Sigmoid colon (tissue), 6 donors: ENCODE measurements at regions not wholly inside any gene's neighbourhood (a gene's known extent, or its start where the extent isn't known, plus 50 kb on each side); places are given as distances from the start of the nearest gene placed in this dataset.

ENCODE experiments used
- DNase-seq: peaks from one replicate; pipeline ENCODE4 v3.0.0-alpha.2; 2019
- H3K27ac ChIP-seq, 4 donors: fragments of 200-600 bp; sonication (generic); one replicate each; pipeline ENCODE4 v1.5.1; 2016 to 2019; ENCODE audit warnings: mild to moderate bottlenecking in 1 of 4
- H3K27me3 ChIP-seq, 3 donors: fragments of 200-600 bp; sonication (generic); one replicate each; pipeline ENCODE4 v1.5.1; 2019; ENCODE audit warnings: mild to moderate bottlenecking in 1 of 3
- H3K36me3 ChIP-seq, 4 donors: fragments of 200-600 bp; sonication (generic); one replicate each; pipeline ENCODE4 v1.5.1; 2016 to 2019
- H3K4me1 ChIP-seq, 4 donors: fragments of 200-600 bp; sonication (generic); one replicate each; pipeline ENCODE4 v1.5.1; 2017 to 2019
- H3K4me3 ChIP-seq, 4 donors: fragments of 200-600 bp; sonication (generic); one replicate each; pipeline ENCODE4 v1.5.1; 2017 to 2019; ENCODE audit warnings: mild to moderate bottlenecking in 2 of 4, moderate library complexity in 1 of 4
- H3K9me3 ChIP-seq, 4 donors: fragments of 200-600 bp in 3 of 4; sonication (generic) in 3 of 4; one replicate each; pipeline versions ENCODE4 v1.5.1 to v1.6.1; 2013 to 2019
- CTCF ChIP-seq, 4 experiments: fragments of 450-650 bp in 3 of 4; fragments of 200-600 bp in 1 of 4; IDR thresholded peaks; one replicate each; pipeline ENCODE4 v1.5.1; 2016 to 2019; ENCODE audit warnings: antibody characterized with exemption in 4 of 4, mild to moderate bottlenecking in 3 of 4, moderate library complexity in 2 of 4
- EP300 ChIP-seq, 4 donors: sonication (generic); formaldehyde crosslinking; IDR thresholded peaks; one replicate each; pipeline ENCODE4 v1.6.1; 2017; ENCODE audit warnings: antibody characterized with exemption in 4 of 4
- POLR2A ChIP-seq, 2 donors: fragments of 450-650 bp; IDR thresholded peaks; one replicate each; pipeline ENCODE4 v1.6.1; 2016; ENCODE audit warnings: antibody characterized with exemption in 2 of 2, mild to moderate bottlenecking in 2 of 2, moderate library complexity in 2 of 2
- POLR2AphosphoS5 ChIP-seq, 4 donors: sonication (generic); formaldehyde crosslinking; IDR thresholded peaks; one replicate each; pipeline ENCODE4 v1.6.1; 2017; ENCODE audit warnings: antibody characterized with exemption in 4 of 4
- WGBS, 2 donors: extraction: QIAGEN DNeasy Blood & Tissue Kit; methylation state at CpG; one replicate each; pipeline ENCODE4 v1.1.7; 2013; 5-methylcytosine and 5-hydroxymethylcytosine counted together
- intact Hi-C: fragments of 100-400 bp; cut with DNase I; formaldehyde crosslinking; loops from one replicate; pipeline ENCODE4 v1.15.1; 2023
- donor health status: healthy with polysubstance abuse.
- donor health status: healthy.

- WGBS, 2 donors: 50 to 77% methylated on average over 1 of the region's 1 CpG
These were observed 85.2 kb downstream of the POLR1F start for GRCh38 chr7:19623676-19624075.

GRCh38 chr7:19621740-19622139, 87.1 kb downstream of the POLR1F start:
- Histone ChIP-seq H3K36me3 (no peaks in the 10 kb centered on the region), H3K4me1 (no peaks in the 10 kb centered on the region), H3K27ac (no peak overlapping the region), H3K4me3 (no peak overlapping the region), H3K27me3 (no peaks in the 10 kb centered on the region), H3K9me3 (peaks cover 0 to 5% (median 0%) of the 10 kb centered on the region in 4 donors)
- TF ChIP-seq EP300 (IDR thresholded peaks at IDR 0.05) (no peak), CTCF (IDR thresholded peaks at IDR 0.05) (no peak), POLR2A (IDR thresholded peaks at IDR 0.05) (no peak), POLR2AphosphoS5 (IDR thresholded peaks at IDR 0.05) (no peak)
- WGBS, 2 donors: 73 to 81% methylated on average over 2 of the region's 2 CpGs
- intact Hi-C loops: no loop called here
- no peak for DNase-seq

More at GRCh38 chr7:19623676-19624075, 85.2 kb downstream of the POLR1F start:
- peaks cover 0 to 5% (median 0%) of the 10 kb centered on the region in 4 donors for H3K9me3 ChIP-seq
- no peak for DNase-seq
- no peaks in the 10 kb centered on the region for H3K36me3 ChIP-seq
- no peak overlapping the region for H3K27ac ChIP-seq
- intact Hi-C loops: no loop called here
- no peak for TF ChIP-seq EP300 (IDR thresholded peaks at IDR 0.05)
- no peak for TF ChIP-seq CTCF (IDR thresholded peaks at IDR 0.05)
- TF ChIP-seq POLR2AphosphoS5 (IDR thresholded peaks at IDR 0.05): no peak
- TF ChIP-seq POLR2A (IDR thresholded peaks at IDR 0.05): no peak
- no peak overlapping the region for H3K4me3 ChIP-seq
- no peaks in the 10 kb centered on the region for H3K27me3 ChIP-seq
- H3K4me1 ChIP-seq: no peaks in the 10 kb centered on the region

- no peaks in the 10 kb centered on the region for H3K27me3 ChIP-seq
- WGBS, 2 donors: 47 to 57% methylated on average over 2 of the region's 2 CpGs
- intact Hi-C loops: no loop called here
- H3K27ac ChIP-seq: no peak overlapping the region
- H3K9me3 ChIP-seq: peaks cover 0 to 5% (median 0%) of the 10 kb centered on the region in 4 donors
- no peaks in the 10 kb centered on the region for H3K36me3 ChIP-seq
- TF ChIP-seq POLR2AphosphoS5 (IDR thresholded peaks at IDR 0.05): no peak
- TF ChIP-seq POLR2A (IDR thresholded peaks at IDR 0.05): no peak
- TF ChIP-seq CTCF (IDR thresholded peaks at IDR 0.05): no peak
- no peak for TF ChIP-seq EP300 (IDR thresholded peaks at IDR 0.05)
- DNase-seq: no peak
- no peak overlapping the region for H3K4me3 ChIP-seq
- H3K4me1 ChIP-seq: no peaks in the 10 kb centered on the region
These were observed 88.4 kb downstream of the POLR1F start for GRCh38 chr7:19620470-19620869.

GRCh38 chr7:19619122-19619521, 89.7 kb downstream of the POLR1F start:
- Histone ChIP-seq H3K27ac (no peak overlapping the region), H3K9me3 (no peaks in the 10 kb centered on the region), H3K27me3 (no peaks in the 10 kb centered on the region), H3K4me1 (no peaks in the 10 kb centered on the region), H3K4me3 (no peak overlapping the region), H3K36me3 (no peaks in the 10 kb centered on the region)
- WGBS, 2 donors: 44 to 62% methylated on average over 1 of the region's 1 CpG
- no peak for DNase-seq
- TF ChIP-seq CTCF (IDR thresholded peaks at IDR 0.05) (no peak), POLR2A (IDR thresholded peaks at IDR 0.05) (no peak), POLR2AphosphoS5 (IDR thresholded peaks at IDR 0.05) (no peak), EP300 (IDR thresholded peaks at IDR 0.05) (no peak)
- intact Hi-C loops: no loop called here

- H3K27me3 ChIP-seq: no peaks in the 10 kb centered on the region
- WGBS, 2 donors: 38 to 53% methylated on average over 2 of the region's 2 CpGs
- no peaks in the 10 kb centered on the region for H3K36me3 ChIP-seq
- intact Hi-C loops: no loop called here
- no peak overlapping the region for H3K27ac ChIP-seq
- H3K4me3 ChIP-seq: no peak overlapping the region
- H3K4me1 ChIP-seq: no peaks in the 10 kb centered on the region
- H3K9me3 ChIP-seq: no peaks in the 10 kb centered on the region
- DNase-seq: no peak
- no peak for TF ChIP-seq POLR2AphosphoS5 (IDR thresholded peaks at IDR 0.05)
- TF ChIP-seq POLR2A (IDR thresholded peaks at IDR 0.05): no peak
- TF ChIP-seq CTCF (IDR thresholded peaks at IDR 0.05): no peak
- TF ChIP-seq EP300 (IDR thresholded peaks at IDR 0.05): no peak
These were observed 90.9 kb downstream of the POLR1F start for GRCh38 chr7:19617901-19618300.
